Stimulated activated CD4-positive, alpha-beta T cell treated with anti-CD3 and anti-CD28 coated beads, Interleukin-12 subunit alpha, Interleukin-12 subunit beta, amount 100 ng/mL, for 24 hours (primary cell): ENCODE measurements at regions not wholly inside any gene's neighbourhood (a gene's known extent, or its start where the extent isn't known, plus 50 kb on each side); places are given as distances from the start of the nearest gene placed in this dataset.
"Not testable (repeated sequence)": the region's sequence is repeated elsewhere in the genome, so short reads cannot be mapped to it uniquely, and the experiment has no call there.

Experiments used
- DNase-seq, 2 experiments: peaks; one replicate each; pipeline ENCODE4 v3.0.0-alpha.2; 2020; ENCODE audit warnings: low read depth in 2 of 2

DNA sequence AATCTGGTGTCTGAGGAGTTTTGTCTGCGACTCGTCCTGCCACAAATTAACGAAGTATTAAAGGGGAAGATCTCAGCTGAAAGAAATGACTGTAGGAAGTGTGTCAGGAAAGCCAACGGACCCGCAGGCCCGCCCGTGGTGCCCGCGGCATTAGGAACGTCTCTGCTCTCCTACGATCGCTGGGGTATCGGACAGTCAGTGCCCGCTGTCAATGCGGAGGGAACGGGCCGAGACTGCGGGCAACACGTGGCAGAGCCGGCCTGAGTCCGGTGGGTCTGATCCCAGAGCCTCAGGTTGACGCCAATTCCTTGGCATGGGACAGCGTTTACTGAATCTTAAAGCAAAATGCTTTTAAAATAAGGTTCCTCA lies 128.7 kb downstream of the KBTBD2 start:
- no peak for DNase-seq

DNA sequence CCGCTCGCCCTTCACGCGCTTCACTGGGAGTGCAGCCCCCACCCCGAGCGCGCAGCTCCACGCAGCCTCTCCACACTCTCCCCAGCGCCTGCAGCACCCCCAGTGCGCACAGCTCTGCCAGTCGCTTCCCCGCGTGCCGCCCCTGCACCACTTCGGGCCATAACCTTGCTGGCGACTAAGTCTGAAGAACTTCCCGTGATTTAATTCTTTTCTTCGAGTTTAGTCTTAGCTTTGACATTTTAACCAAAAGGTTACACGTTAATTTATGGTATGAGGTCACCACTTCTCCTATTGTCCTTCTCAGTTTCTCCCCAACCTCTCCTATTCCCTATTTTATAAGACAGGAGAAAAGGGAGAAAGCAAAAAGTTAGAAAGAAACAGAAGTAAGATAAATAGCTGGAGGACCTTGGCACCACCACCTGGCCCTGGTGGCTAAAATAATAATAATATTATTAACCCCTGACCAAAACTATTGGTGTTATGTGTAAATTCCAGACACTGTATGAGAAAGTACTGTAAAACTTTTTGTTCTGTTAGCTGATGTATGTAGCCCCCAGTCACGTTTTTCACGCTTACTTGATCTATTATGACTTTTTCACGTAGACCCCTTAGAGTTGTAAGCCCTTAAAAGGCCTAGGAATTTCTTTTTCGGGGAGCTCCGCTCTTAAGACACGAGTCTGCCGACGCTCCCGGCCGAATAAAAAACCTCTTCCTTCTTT lies 129.2 kb downstream of the KBTBD2 start:
- not testable (repeated sequence) for DNase-seq

DNA sequence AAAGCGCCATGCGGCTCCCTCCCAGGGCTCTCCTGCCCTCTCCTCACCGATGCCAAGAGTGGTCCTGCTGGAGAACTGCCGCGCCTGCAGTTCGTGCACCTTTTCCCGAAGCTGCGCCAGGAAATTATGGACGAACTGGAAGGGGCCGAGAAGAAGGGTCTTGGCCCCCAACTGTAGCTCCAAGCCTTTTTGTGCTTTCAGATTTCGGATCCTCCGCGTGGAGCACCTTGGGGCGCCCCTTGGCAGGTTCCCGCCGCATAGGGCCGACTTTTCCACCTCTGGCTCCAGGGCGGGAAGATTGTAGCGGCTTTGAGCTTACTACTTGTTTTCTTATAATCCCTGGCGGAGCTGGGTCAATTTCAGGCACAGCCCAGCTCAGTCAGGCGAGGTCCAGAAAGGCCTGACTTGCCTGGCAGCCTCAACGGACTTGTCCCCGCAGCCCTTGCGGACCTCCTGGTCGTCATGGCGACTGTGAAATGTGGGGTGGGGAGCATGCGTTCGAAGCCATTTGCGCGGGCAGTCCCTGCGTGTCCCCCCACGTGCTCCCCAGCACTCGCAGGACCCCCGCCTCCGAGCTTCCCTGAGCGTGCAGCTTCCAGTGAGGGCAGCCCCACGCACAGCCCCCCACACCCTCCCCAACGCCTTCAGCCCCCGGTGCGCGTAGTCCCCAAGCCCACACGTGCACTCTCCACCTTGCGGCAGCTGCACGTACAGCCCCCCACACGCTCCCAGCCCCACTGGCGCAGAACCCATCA lies 129.9 kb downstream of the KBTBD2 start:
- no peak for DNase-seq

DNA sequence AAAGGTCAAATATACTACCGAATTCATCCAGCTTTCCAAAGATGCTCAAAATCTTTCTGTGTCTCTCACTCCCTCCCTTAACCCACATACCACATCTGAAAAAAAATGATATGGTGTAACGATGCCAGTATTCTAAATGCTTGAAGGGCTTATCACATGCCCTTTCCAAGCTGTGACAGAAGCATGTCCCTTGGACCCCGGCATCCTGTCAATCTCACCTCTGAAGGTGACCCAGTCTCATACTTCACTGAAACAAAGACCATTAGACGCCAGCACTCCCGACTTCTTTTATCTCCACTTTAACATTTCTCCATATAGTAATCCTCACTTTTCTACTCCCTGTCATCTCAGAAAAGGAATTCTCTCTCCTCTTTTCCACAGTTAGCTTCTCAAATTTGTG lies 130.8 kb downstream of the KBTBD2 start:
- not testable (repeated sequence) for DNase-seq

DNA sequence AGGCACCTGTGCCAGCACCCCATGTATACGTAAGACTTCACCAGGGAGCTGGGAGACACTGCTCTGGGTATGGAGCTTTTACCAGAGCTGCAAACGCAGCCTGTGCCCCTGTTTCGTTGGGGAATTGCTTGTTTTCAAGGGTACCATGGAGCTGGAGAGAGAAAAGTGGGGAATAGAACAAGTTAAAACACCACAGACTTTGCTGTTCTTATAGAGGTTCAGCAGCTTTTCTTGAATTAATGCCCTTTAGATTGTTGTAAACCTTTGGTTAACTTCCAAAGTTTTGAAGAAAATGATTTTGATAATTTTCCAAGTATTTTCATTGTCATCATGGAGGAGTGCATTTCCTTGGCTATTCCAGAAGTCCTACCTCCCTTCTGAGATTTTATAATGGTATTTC lies 131.7 kb downstream of the KBTBD2 start:
- not testable (repeated sequence) for DNase-seq

DNA sequence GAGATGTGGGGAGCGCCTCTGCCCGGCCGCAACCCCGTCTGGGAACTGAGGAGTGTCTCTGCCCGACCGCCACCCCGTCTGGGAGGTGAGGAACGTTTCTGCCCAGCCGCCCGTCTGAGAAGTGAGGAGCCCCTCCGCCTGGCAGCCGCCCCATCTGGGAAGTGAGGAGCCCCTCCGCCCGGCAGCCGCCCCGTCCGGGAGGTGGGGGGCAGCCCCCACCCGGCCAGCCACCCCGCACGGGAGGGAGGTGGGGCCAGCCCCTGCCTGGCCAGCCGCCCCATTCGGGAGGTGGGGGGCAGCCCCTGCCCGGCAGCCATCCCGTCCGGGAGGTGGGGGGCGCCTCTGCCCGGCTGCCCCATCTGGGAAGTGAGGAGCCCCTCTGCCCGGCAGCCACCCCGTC lies 137.7 kb downstream of the KBTBD2 start:
- DNase-seq = not testable (repeated sequence)

DNA sequence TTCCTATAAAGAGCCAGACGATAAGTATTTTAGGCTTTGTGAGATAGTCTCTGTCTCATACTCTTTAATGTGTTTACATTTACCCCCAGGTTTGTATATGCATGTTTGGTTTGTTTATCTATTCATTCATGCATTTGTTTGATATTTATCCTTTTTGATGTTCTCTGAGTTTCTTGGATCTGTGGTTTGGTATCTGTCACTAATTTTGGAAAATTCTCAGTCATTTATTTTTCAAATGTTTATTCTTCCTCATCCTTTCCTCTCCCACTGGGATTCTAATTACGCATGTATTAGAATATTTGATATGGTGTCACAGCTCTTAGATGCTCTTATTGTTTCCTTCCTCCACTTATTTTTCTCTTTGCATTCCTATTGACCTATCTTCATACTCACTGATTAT lies 143.2 kb downstream of the KBTBD2 start:
- not testable (repeated sequence) for DNase-seq

DNA sequence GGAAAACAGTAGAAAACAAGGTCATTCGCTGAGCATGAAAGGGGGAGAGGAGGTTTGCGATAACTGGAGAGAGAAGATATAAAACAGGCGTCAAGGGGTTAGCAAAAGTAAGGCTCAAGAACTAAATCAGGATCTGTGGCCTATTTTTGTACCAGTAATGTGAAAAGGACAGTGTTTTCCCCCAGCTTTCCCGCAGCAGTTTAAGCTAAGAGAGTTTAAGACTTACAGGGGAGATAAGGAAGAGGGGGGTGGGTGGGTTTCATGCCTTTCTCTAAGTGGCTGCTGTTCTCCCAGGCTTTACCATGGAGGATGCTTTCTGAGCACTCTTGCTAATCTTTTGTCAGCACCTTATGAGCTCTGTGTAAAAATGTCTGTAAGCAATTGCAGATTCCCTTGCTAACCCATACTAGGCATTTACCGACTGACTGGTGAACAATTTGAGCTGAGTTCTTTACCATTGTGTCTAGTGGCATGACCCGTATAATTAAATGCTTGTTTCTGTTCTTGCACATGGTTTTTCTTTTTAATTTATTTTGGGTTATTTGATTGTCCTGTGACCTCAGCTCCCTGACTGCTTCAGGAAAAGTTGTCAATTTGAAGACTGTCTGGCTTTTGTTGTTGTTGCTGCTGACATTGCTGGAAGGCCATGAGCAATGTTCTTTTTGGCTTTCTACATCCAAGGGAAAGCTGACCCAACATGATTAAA lies 144.0 kb downstream of the KBTBD2 start:
- DNase-seq = not testable (repeated sequence)

DNA sequence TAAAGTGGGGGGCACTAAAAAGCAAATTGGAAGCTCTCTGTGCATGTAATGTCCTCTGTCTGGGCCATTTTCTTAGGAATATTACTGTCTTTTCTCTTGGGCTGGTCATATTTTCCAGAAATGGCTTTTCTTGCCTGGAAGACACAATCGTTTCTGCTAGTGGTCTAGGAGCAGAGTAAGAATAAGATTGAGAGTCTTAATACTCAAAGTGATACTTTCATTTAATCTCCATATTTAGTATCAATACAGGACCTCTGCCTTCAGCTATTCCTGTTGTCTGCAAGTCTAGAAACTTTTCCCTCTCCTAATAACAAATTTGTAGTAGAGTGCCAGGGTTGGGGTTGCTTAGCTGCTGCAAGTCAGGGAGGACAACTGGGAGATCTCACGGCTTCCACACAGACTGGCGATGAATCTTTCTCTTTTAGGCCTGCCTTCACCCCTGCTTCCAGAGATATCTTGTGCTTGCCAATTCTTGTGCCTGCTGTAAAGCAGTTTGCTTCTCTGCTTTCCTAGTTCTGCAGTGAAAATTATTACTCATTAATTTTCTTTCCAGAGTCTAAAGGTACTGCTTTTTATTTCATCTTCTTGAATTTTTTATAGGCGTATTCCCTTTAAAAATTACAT lies 149.6 kb downstream of the KBTBD2 start:
- not testable (repeated sequence) for DNase-seq

DNA sequence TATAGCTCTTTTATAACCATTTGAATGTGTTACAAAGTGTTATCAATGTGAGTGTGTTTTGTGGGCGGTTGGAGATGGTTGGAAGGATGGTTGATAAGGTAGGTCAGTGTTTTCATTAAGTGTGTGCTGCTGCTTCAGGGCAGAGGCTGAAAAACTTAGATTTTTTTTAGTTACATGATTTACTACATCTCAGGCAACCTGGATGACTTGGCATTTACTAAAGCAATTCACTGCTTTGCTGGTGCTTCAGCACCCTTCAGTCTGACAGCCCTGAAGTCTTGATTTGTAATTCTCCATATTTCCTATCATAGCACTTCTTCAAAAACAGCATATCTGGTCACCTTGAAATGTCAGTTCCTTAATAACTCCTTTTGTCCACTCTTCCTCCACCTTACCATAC lies 151.8 kb downstream of the KBTBD2 start:
- not testable (repeated sequence) for DNase-seq

DNA sequence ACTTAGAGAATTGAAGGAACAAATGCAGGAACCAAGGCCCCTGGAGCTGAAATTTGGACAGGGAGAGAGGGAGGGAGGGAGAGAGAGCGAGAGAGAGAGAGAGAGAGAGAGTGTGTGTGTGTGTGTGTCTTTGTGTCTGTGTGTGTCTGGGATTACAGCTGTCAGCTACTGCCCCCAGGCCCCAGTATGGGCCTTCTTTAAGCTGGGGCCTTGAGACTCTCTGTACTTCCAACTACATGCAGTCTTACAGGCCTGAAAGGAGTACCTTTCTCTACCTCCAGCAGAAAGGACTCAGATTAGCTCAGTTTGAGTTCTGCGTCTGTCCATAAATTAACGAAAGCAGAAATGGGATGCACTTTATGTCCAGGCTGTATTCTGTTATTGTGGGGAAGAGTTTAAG lies 153.2 kb downstream of the KBTBD2 start:
- DNase-seq = not testable (repeated sequence)

DNA sequence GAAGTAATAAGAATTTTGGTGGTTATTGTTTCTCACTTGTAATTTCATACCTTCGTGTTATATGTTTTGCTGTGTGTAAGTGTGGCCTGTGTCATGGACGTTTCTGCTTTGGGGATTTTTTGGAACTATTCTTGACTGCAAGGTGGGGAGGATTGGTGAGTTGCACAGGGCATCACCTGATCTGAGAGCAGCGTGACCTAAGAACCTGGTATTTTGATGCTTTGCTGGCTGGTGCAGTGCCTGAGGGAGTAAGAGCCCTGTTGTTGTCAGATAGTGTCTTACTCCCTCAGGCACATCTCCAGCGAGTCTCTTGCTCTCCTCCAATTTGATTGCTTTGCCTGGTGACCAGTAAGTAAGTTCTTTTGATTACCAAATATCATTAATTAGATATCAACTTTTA lies 158.8 kb downstream of the KBTBD2 start:
- DNase-seq = not testable (repeated sequence)

DNA sequence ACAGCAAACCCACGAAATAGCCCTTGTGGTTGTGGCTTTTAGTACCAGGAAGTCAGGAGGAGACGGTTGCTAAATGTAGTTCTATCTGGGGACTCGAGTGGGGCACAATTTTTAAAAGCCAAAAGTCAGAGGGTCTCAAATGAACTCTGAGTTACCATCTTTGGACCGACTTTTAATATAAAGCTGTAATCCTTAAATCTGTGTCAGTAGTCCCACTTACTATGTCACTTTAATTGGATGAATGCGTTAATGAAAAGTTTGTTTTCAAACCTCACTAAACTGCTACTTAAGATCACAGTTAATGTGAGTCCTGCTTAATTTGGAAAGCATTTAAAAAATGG lies 162.3 kb downstream of the KBTBD2 start:
- not testable (repeated sequence) for DNase-seq

DNA sequence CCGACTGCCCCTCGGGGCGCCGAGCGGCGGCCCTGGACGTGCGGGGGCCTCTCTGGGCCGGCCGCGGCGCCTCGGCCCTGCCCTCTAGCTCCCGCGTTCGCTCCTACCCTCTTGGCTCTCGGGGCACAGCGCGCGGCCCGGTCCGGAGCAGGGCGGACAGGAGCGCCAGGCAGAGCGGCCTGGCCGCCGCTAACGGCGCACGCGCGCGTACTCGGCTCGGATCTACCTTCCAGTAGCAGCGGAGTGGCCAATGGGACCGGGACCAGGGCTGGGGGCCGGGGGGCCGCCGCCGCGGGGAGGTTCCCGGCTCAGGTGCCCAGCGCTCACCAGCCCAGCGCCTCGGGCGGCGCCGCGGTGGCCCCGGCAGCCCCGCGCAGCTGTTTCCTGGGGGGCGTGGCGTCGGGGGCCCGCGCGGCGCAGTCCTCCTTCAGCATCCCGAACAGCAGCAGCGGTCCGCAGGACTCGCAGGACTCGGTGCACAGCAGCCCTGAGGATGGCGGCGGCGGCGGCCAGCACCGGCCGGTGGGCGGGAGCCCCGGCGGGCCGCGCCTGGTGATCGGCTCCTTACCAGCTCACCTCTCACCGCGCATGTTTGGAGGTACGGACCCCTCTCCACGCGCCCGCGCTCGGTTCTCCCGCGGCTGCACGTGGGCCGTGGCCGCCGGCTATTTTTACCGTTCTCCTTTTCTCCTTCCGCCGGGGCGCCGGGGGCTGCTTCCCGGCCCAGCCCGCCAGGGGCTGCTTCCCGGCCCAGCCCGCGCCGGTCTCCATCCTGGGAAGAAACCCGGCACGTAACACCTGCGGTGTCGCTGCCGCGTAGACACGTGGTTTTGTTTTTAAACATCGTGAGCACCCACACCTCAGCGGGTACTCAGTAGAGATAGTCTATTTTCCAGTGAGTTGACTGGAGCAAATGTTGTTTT lies 162.9 kb downstream of the KBTBD2 start:
- DNase-seq = peak in 1 of 2 experiments; percentile 28

DNA sequence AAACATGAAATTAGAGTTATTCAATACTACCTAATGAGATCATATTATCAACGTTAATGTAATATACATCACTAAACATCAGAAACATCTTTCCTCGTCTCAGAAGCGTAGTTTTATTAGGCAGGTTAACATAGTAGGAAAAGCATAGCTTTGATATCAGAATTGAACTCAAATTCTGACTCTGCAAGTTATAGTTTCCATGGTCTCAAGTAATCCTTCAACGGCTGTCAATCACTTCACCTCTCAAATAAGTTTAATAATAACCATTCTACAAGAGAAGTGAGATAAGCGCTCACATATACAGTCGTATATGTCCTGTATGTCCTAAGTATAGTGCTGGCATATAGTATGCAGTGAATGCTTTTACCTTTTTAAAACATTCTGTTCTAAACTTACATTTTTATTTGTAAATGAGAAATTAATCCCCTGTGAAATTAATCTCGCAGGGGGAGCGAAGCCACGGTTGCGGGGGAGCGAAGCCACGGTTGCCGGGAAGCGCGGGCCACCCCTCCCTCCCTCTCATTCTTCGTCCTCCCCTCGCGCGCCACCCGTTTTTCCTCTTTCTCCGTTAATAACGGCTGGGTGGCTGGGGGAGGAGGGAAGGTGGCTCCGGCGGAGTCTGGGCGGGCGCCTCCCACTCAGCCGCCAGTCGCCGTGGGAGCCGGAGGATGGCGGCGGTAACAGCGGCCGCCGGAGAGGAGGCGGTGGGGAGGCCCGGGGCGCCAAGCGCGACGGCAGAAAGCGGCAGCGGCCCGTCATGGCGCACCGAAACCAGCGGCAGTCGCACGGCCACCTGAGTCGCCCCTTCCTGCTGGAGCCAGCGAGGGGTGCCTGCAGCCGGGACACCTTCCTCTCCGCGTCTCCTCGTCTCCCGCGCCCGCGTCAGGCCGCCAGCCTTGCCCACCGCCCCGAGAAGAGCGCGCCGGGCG lies 163.8 kb downstream of the KBTBD2 start:
- DNase-seq = peak in 1 of 2 experiments; percentile 36

DNA sequence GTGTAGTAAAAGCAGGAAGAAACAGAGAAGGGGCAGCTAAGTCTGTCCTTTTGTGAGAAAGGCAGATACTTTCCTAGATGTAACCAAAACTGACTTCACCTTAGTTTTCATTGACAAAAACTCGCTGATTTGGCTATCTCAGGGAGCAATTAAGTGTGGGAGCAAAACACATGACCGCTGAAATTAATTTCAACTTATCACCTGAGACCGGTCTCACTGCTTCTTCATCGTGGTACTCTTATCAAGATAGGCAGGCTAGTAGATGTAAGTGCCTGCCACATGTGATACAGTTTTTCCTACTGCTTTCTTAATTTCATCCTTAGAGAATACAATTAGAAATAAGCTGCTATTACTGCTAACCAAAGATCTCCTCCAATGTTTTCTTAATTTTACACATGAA lies 168.7 kb downstream of the KBTBD2 start:
- not testable (repeated sequence) for DNase-seq

DNA sequence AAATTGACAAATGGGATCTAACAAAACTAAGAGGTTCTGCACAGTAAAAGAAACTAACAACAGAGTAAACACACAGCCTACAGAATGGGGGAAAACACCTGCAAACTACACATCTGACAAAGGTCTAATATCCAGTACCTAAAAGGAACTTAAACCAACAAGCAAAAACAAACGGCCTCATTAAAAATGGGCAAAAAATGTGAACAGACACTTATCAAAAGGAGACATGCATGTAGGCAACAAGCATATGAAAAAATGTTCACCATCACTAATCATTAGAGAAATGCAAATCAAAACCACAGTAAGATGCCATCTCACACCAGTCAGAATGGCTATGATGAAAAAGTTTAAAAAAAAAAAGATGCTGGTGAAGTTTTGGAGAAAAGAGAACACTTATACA lies 197.4 kb downstream of the KBTBD2 start:
- DNase-seq = no peak

DNA sequence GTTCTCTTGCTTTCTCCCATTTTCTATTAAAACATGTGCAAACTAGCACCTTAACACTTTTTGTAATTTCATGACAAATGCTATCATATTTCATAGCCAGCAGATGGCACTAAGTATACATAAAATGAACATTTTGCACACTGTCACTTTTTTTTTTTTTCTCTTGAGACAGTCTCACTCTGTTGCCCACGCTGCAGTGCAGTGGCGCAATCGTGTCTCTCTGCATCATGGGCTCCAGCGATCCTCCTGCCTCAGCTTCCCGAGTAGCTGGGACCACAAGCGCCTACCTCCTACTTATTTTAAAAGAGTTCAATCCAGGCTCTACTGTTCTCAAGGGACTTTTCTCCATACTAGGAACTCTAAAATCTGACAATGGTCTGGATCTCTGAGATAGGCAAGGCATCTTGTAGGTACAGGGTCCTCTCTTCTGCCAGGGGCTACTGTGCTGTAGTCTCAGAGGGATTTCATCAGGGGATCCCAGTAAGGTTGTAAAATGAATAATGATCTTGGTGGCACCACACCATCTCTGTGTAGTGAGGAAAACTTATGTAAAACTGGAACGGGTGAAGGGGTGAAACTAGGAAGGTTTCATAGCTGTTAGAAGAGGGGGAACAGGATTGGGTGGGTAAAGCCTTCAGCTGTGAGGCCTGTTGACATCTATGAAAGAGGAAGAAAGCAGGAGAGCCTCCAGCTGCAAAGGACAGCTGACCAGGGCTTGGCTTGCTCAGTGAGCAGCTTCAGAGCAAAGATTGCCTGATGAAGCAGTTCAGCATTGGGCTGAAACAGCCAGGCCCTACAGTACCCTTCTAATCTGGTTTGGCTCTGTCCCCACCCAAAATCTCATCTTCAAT lies 196.9 kb downstream of the AVL9 start:
- DNase-seq = not testable (repeated sequence)

DNA sequence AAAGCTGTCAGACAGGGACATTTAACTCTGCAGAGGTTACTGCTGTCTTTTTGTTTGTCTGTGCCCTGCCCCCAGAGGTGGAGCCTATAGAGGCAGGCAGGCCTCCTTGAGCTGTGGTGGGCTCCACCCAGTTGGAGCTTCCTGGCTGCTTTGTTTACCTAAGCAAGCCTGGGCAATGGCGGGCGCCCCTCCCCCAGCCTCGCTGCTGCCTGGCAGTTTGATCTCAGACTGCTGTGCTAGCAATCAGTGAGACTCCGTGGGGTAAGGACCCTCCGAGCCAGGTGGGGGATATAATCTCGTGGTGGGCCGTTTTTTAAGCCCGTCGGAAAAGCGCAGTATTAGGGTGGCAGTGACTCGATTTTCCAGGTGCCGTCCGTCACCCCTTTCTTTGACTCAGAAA lies 192.8 kb downstream of the AVL9 start:
- DNase-seq = not testable (repeated sequence)
